ENCODE measurements at regions not wholly inside any gene's neighbourhood (a gene's known extent, or its start where the extent isn't known, plus 50 kb on each side); places are given as distances from the start of the nearest gene placed in this dataset.

DNA sequence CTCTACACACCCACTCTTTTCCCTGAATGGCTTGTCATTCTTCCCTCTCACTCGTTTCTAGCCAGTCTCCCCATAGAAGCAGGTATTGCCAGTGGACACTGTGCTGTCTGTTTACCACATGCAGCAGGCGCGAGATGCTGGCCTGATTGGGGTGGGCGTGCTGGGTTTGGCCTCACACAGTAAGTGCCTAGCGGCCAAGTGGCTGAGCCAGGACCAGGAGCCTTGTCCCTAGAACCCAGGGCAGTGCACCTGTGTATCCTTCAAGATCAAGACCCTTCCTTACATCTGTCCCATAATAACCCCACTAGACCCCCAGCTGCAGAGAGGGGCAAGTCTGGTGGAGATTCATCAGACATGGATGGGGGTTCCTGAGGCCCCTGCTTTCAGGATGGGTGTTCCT is 112.8 kb upstream of the IRX4 start:
- Histone ChIP-seq H4K20me1 (ENCODE audit: low read depth, low read length) (no peaks in the 10 kb centered on the region), H3F3A (ENCODE audit: insufficient read depth) (no peaks in the 10 kb centered on the region), H3K79me2 (ENCODE audit: insufficient read depth, low read length) (no peaks in the 10 kb centered on the region), H3K9ac (ENCODE audit: low read length) (no peak overlapping the region), H3K36me3 (ENCODE audit: low read length) (no peaks in the 10 kb centered on the region), H3K4me3 (ENCODE audit: insufficient read depth, low read length, poor library complexity, severe bottlenecking) (no peak overlapping the region), H3K27ac (ENCODE audit: low read depth, low read length) (no peak overlapping the region), H2AFZ (ENCODE audit: low read depth, low read length, severe bottlenecking) (no peak overlapping the region), H3K9me3 (ENCODE audit: insufficient read depth, low read length) (no peaks in the 10 kb centered on the region), H3K4me2 (ENCODE audit: low read depth, low read length, poor library complexity, severe bottlenecking) (no peak overlapping the region), H3K9me2 (replicated peaks; ENCODE audit: insufficient read depth, low read length) (no peaks in the 10 kb centered on the region), H3K27me3 (ENCODE audit: low read length) (no peaks in the 10 kb centered on the region)
- TF ChIP-seq EZH2phosphoT487 (conservative IDR thresholded peaks at IDR 0.05; ENCODE audit: low read length) = no peak
- TF ChIP-seq, protein P1, sequence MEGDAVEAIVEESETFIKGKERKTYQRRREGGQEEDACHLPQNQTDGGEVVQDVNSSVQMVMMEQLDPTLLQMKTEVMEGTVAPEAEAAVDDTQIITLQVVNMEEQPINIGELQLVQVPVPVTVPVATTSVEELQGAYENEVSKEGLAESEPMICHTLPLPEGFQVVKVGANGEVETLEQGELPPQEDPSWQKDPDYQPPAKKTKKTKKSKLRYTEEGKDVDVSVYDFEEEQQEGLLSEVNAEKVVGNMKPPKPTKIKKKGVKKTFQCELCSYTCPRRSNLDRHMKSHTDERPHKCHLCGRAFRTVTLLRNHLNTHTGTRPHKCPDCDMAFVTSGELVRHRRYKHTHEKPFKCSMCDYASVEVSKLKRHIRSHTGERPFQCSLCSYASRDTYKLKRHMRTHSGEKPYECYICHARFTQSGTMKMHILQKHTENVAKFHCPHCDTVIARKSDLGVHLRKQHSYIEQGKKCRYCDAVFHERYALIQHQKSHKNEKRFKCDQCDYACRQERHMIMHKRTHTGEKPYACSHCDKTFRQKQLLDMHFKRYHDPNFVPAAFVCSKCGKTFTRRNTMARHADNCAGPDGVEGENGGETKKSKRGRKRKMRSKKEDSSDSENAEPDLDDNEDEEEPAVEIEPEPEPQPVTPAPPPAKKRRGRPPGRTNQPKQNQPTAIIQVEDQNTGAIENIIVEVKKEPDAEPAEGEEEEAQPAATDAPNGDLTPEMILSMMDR (IDR thresholded peaks at IDR 0.05; ENCODE audit: insufficient read depth, low read length, poor library complexity, severe bottlenecking) = no peak

DNA sequence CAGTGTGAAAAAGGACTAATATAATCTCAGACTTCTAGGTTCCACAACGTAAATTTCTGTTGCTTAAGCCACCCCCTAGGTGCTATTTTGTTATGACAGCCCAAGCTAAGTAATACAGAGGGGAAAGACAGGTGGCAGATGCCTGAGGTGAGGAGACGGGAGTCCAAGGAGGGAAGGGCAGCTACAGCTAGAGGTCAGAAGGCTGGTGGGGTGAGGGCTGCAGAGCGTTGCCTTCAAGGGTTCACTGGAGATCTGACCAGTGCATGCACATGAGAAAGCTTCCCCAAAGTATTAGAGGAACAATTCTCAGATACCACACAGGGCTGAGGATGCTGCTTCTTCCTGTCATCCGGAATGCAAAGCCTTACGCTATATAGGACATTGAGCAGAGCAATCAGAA is 104.7 kb upstream of the IRX4 start:
- H3K4me2 ChIP-seq (ENCODE audit: low read depth, low read length, poor library complexity, severe bottlenecking) = no peak overlapping the region
- 0 out of 2 replicates have a peak, but pooled peaks cover 8% of the 10 kb centered on the region for H3K27me3 ChIP-seq (ENCODE audit: low read length)

DNA sequence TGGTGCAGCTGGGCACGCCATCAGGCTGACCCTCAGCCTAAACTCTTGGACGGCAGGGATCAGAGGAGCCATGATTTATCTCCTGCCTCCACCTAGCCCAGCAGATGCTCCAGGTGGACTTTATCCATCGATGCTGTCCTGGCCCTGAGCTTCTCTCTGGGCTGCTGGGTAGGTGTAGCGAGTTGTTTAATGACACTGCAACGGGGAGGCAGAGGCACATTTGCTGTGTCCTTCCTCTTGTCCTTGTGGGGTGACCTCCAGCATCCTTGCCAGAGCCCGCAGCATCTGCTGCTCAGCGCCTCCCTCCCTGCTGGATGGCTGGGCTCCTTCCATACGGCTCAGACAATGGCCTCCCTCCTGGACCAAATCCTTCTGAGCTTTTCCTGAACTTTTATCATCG is 103.1 kb upstream of the IRX4 start:
- Histone ChIP-seq H3F3A (ENCODE audit: insufficient read depth) (no peaks in the 10 kb centered on the region), H3K36me3 (ENCODE audit: low read length) (no peaks in the 10 kb centered on the region), H3K27ac (ENCODE audit: low read depth, low read length) (no peak overlapping the region), H3K9me3 (ENCODE audit: insufficient read depth, low read length) (peaks cover 4% of the 10 kb centered on the region; the same call in 1 of the 2 replicates), H3K9me2 (replicated peaks; ENCODE audit: insufficient read depth, low read length) (no peaks in the 10 kb centered on the region), H2AFZ (ENCODE audit: low read depth, low read length, severe bottlenecking) (no peak overlapping the region), H3K9ac (ENCODE audit: low read length) (no peak overlapping the region), H3K4me2 (ENCODE audit: low read depth, low read length, poor library complexity, severe bottlenecking) (no peak overlapping the region), H3K79me2 (ENCODE audit: insufficient read depth, low read length) (no peaks in the 10 kb centered on the region), H4K20me1 (ENCODE audit: low read depth, low read length) (no peaks in the 10 kb centered on the region), H3K4me3 (ENCODE audit: insufficient read depth, low read length, poor library complexity, severe bottlenecking) (no peak overlapping the region), H3K27me3 (ENCODE audit: low read length) (0 out of 2 replicates have a peak, but pooled peaks cover 8% of the 10 kb centered on the region)
- no peak for TF ChIP-seq EZH2phosphoT487 (conservative IDR thresholded peaks at IDR 0.05; ENCODE audit: low read length)
- TF ChIP-seq, protein P1 (IDR thresholded peaks at IDR 0.05; ENCODE audit: insufficient read depth, low read length, poor library complexity, severe bottlenecking) = no peak

More for the DNA sequence above, 104.7 kb upstream of the IRX4 start:
- Histone ChIP-seq H3K27ac (ENCODE audit: low read depth, low read length) (no peak overlapping the region), H3K36me3 (ENCODE audit: low read length) (no peaks in the 10 kb centered on the region), H3K79me2 (ENCODE audit: insufficient read depth, low read length) (no peaks in the 10 kb centered on the region), H3K9me2 (replicated peaks; ENCODE audit: insufficient read depth, low read length) (no peaks in the 10 kb centered on the region), H4K20me1 (ENCODE audit: low read depth, low read length) (no peaks in the 10 kb centered on the region), H3K4me3 (ENCODE audit: insufficient read depth, low read length, poor library complexity, severe bottlenecking) (no peak overlapping the region), H3K9ac (ENCODE audit: low read length) (no peak overlapping the region), H3F3A (ENCODE audit: insufficient read depth) (no peaks in the 10 kb centered on the region), H3K9me3 (ENCODE audit: insufficient read depth, low read length) (peaks cover 4% of the 10 kb centered on the region; the same call in 1 of the 2 replicates), H2AFZ (ENCODE audit: low read depth, low read length, severe bottlenecking) (no peak overlapping the region)
- TF ChIP-seq, protein P1 (IDR thresholded peaks at IDR 0.05; ENCODE audit: insufficient read depth, low read length, poor library complexity, severe bottlenecking) = no peak
- TF ChIP-seq EZH2phosphoT487 (conservative IDR thresholded peaks at IDR 0.05; ENCODE audit: low read length) = no peak
